HG02588 (cell line): ENCODE measurements at regions not wholly inside any gene's neighbourhood (a gene's known extent, or its start where the extent isn't known, plus 50 kb on each side); places are given as distances from the start of the nearest gene placed in this dataset.
"Not testable (repeated sequence)": the region's sequence is repeated elsewhere in the genome, so short reads cannot be mapped to it uniquely, and the experiment has no call there.

Experiments
- ATAC-seq: cut with Tn5 transposase; IDR thresholded peaks from one replicate; pipeline ENCODE4 v1.9.1; 2021; ENCODE audit warnings: mild to moderate bottlenecking, moderate library complexity; ENCODE audit not compliant: unreplicated experiment

- ATAC-seq: no peak
These were observed 418.3 kb upstream of the POU3F2 start for GRCh38 chr6:98416027-98416426.

- ATAC-seq: not testable (repeated sequence)
These were observed 417.7 kb upstream of the POU3F2 start for GRCh38 chr6:98416497-98417158.

GRCh38 chr6:98433325-98434056, 400.9 kb upstream of the POU3F2 start:
- ATAC-seq: peak; percentile 88

- no peak for ATAC-seq
These were observed 390.7 kb upstream of the POU3F2 start for GRCh38 chr6:98443633-98444032.

GRCh38 chr6:98452685-98453084, 381.7 kb upstream of the POU3F2 start:
- no peak for ATAC-seq

- no peak for ATAC-seq
These were observed 379.5 kb upstream of the POU3F2 start for GRCh38 chr6:98454809-98455322.

GRCh38 chr6:98458708-98459107, 375.7 kb upstream of the POU3F2 start:
- ATAC-seq: no peak

GRCh38 chr6:98463038-98464000, 371.1 kb upstream of the POU3F2 start:
- ATAC-seq: no peak

- no peak for ATAC-seq
These were observed 367.3 kb upstream of the POU3F2 start for GRCh38 chr6:98467091-98467490.

- ATAC-seq: no peak
These were observed 366.5 kb upstream of the POU3F2 start for GRCh38 chr6:98467902-98468301.

- ATAC-seq: no peak
These were observed 365.2 kb upstream of the POU3F2 start for GRCh38 chr6:98469141-98469540.

- no peak for ATAC-seq
These were observed 363.6 kb upstream of the POU3F2 start for GRCh38 chr6:98470821-98471220.

- ATAC-seq: no peak
These were observed 362.9 kb upstream of the POU3F2 start for GRCh38 chr6:98471444-98471843.

- ATAC-seq: no peak
These were observed 357.1 kb upstream of the POU3F2 start for GRCh38 chr6:98477231-98477630.

- no peak for ATAC-seq
These were observed 349.7 kb upstream of the POU3F2 start for GRCh38 chr6:98484696-98485095.

- ATAC-seq: no peak
These were observed 348.8 kb upstream of the POU3F2 start for GRCh38 chr6:98485593-98485992.

GRCh38 chr6:98486057-98486456, 348.3 kb upstream of the POU3F2 start:
- no peak for ATAC-seq

- ATAC-seq: no peak
These were observed 346.8 kb upstream of the POU3F2 start for GRCh38 chr6:98487612-98488011.

GRCh38 chr6:98498144-98498775, 336.1 kb upstream of the POU3F2 start:
- no peak for ATAC-seq

- no peak for ATAC-seq
These were observed 335.5 kb upstream of the POU3F2 start for GRCh38 chr6:98498866-98499265.
